ENCODE measurements at regions not wholly inside any gene's neighbourhood (a gene's known extent, or its start where the extent isn't known, plus 50 kb on each side); places are given as distances from the start of the nearest gene placed in this dataset.

DNA sequence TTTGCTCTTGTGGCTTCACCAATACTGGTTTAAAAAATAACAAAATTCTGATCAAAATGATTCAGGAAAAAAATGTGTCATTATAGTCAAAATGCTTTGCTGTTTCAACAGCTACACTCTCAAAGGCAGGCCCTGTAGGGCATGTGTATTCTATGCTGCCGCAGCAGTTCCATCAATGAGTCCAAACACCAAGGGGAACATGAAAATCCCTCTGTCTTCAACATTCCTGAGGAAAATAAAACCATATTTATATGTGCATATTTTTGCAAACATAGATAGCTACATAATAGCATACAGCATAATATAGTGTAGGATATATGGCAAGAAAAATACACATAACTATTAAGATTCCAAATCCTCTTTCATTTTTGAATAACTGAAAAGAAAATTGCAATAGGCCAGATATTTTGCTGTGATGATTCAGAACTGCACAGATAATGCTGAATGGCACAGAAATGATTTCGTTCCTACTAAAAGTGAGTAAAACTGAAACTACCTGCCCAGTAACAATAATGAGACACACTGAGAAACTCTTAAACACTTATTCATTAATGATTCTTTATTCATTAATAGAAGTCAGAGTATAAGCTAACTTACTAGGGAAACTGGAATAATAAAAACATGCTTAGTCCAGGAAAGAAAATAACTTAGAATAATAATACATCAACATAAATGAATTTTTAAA is 343.8 kb downstream of the SUCLG1 start:
- TF ChIP-seq, protein P1, sequence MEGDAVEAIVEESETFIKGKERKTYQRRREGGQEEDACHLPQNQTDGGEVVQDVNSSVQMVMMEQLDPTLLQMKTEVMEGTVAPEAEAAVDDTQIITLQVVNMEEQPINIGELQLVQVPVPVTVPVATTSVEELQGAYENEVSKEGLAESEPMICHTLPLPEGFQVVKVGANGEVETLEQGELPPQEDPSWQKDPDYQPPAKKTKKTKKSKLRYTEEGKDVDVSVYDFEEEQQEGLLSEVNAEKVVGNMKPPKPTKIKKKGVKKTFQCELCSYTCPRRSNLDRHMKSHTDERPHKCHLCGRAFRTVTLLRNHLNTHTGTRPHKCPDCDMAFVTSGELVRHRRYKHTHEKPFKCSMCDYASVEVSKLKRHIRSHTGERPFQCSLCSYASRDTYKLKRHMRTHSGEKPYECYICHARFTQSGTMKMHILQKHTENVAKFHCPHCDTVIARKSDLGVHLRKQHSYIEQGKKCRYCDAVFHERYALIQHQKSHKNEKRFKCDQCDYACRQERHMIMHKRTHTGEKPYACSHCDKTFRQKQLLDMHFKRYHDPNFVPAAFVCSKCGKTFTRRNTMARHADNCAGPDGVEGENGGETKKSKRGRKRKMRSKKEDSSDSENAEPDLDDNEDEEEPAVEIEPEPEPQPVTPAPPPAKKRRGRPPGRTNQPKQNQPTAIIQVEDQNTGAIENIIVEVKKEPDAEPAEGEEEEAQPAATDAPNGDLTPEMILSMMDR (IDR thresholded peaks at IDR 0.05), result no peak
- TF ChIP-seq POLR2A (IDR thresholded peaks at IDR 0.05), result no peak

All from ovary (tissue), 3 donors.